CD4-positive, CD25-positive, alpha-beta regulatory T cell (primary cell): ENCODE measurements at regions not wholly inside any gene's neighbourhood (a gene's known extent, or its start where the extent isn't known, plus 50 kb on each side); places are given as distances from the start of the nearest gene placed in this dataset.

Source experiments
- ATAC-seq, 2 donors: fragments of 150-1000 bp; cut with Tn5 transposase; one replicate each; pipeline ENCODE4 v1.10.0; 2021; ENCODE audit warnings: low read depth in 2 of 2, moderate number of reproducible peaks in 2 of 2, moderate library complexity in 1 of 2
- DNase-seq, 3 donors: peaks; one replicate each; pipeline versions ENCODE4 v3.0.0 to v3.0.0-alpha.2; 2012 to 2022; ENCODE audit warnings: mixed read lengths in 1 of 3
- H3K27ac ChIP-seq: one replicate; pipeline ENCODE4 v1.7.0; 2013; ENCODE audit warnings: mild to moderate bottlenecking, low read length; ENCODE audit not compliant: insufficient read depth, poor library complexity, severe bottlenecking
- H3K27me3 ChIP-seq: one replicate; pipeline ENCODE4 v1.7.0; 2013; ENCODE audit warnings: low read length; ENCODE audit not compliant: control insufficient read depth, insufficient read depth
- H3K36me3 ChIP-seq: one replicate; pipeline ENCODE4 v1.7.0; 2013; ENCODE audit warnings: mild to moderate bottlenecking, low read length, moderate library complexity; ENCODE audit not compliant: control insufficient read depth, insufficient read depth
- H3K4me1 ChIP-seq: 2 replicates; pipeline ENCODE4 v1.7.0; 2013; ENCODE audit warnings: mild to moderate bottlenecking, low read length; ENCODE audit not compliant: insufficient read depth, control insufficient read depth, poor library complexity, severe bottlenecking
- H3K4me3 ChIP-seq: one replicate; pipeline ENCODE4 v1.7.0; 2013; ENCODE audit warnings: low read depth, mild to moderate bottlenecking, low read length, moderate library complexity
- H3K9me3 ChIP-seq, 2 experiments: 1 replicate in 1 of 2; 2 replicates in 1 of 2; pipeline ENCODE4 v1.7.0; 2013; ENCODE audit warnings: low read length in 2 of 2, mild to moderate bottlenecking in 1 of 2, moderate library complexity in 1 of 2; ENCODE audit not compliant: control insufficient read depth in 2 of 2
- H3K27ac Mint-ChIP-seq, 3 donors: one replicate each; pipeline ENCODE4 v1.8.0; 2020 to 2022; ENCODE audit warnings: mild to moderate bottlenecking in 3 of 3, mixed read lengths in 3 of 3, moderate library complexity in 2 of 3
- H3K27me3 Mint-ChIP-seq: one replicate; pipeline ENCODE4 v1.8.0; 2022; ENCODE audit warnings: mild to moderate bottlenecking, mixed read lengths
- H3K36me3 Mint-ChIP-seq: one replicate; pipeline ENCODE4 v1.8.0; 2020; ENCODE audit warnings: mixed read lengths
- H3K4me1 Mint-ChIP-seq, 4 donors: one replicate each; pipeline ENCODE4 v1.8.0; 2020 to 2022; ENCODE audit warnings: mixed read lengths in 4 of 4, mild to moderate bottlenecking in 1 of 4
- H3K4me3 Mint-ChIP-seq, 4 donors: one replicate each; pipeline ENCODE4 v1.8.0; 2020 to 2022; ENCODE audit warnings: mild to moderate bottlenecking in 4 of 4, mixed read lengths in 4 of 4, moderate library complexity in 3 of 4
- H3K9me3 Mint-ChIP-seq, 7 donors: one replicate each; pipeline ENCODE4 v1.8.0; 2020 to 2022; ENCODE audit warnings: mixed read lengths in 7 of 7, mild to moderate bottlenecking in 3 of 7, moderate library complexity in 2 of 7

- peaks cover 0 to 5% (median 0%) of the 10 kb centered on the region in 7 donors for H3K9me3 Mint-ChIP-seq
- H3K27me3 Mint-ChIP-seq = no peaks in the 10 kb centered on the region
- no peak overlapping the region for H3K4me3 Mint-ChIP-seq
- Histone ChIP-seq H3K9me3 (no peaks in the 10 kb centered on the region), H3K27me3 (no peaks in the 10 kb centered on the region), H3K4me3 (no peak overlapping the region), H3K27ac (no peak overlapping the region), H3K36me3 (no peaks in the 10 kb centered on the region), H3K4me1 (no peaks in the 10 kb centered on the region)
- H3K27ac Mint-ChIP-seq = no peak overlapping the region
- H3K4me1 Mint-ChIP-seq = no peaks in the 10 kb centered on the region
- H3K36me3 Mint-ChIP-seq = no peaks in the 10 kb centered on the region
- no peak for ATAC-seq
- DNase-seq = no peak
These were observed 340.0 kb upstream of the DPYD start for GRCh38 chr1:98260839-98261238.

GRCh38 chr1:98260412-98260811, 339.6 kb upstream of the DPYD start:
- ATAC-seq = no peak
- Mint-ChIP-seq H3K4me1 (no peaks in the 10 kb centered on the region), H3K27ac (no peak overlapping the region), H3K27me3 (no peaks in the 10 kb centered on the region), H3K4me3 (no peak overlapping the region), H3K9me3 (peaks cover 0 to 3% (median 0%) of the 10 kb centered on the region in 7 donors), H3K36me3 (no peaks in the 10 kb centered on the region)
- Histone ChIP-seq H3K27me3 (no peaks in the 10 kb centered on the region), H3K4me3 (no peak overlapping the region), H3K36me3 (no peaks in the 10 kb centered on the region), H3K9me3 (no peaks in the 10 kb centered on the region), H3K27ac (no peak overlapping the region), H3K4me1 (no peaks in the 10 kb centered on the region)
- DNase-seq = no peak

- ATAC-seq (no peak), DNase-seq (no peak)
- no peak overlapping the region for H3K4me3 Mint-ChIP-seq
- H3K4me1 Mint-ChIP-seq = no peaks in the 10 kb centered on the region
- H3K27me3 Mint-ChIP-seq = no peaks in the 10 kb centered on the region
- no peaks in the 10 kb centered on the region for H3K36me3 Mint-ChIP-seq
- H3K27ac Mint-ChIP-seq = no peak overlapping the region
- Histone ChIP-seq H3K4me1 (no peaks in the 10 kb centered on the region), H3K9me3 (no peaks in the 10 kb centered on the region), H3K4me3 (no peak overlapping the region), H3K36me3 (no peaks in the 10 kb centered on the region), H3K27ac (no peak overlapping the region), H3K27me3 (no peaks in the 10 kb centered on the region)
- peaks cover 0 to 2% (median 0%) of the 10 kb centered on the region in 7 donors for H3K9me3 Mint-ChIP-seq
These were observed 335.9 kb upstream of the DPYD start for GRCh38 chr1:98256700-98257099.

DNA sequence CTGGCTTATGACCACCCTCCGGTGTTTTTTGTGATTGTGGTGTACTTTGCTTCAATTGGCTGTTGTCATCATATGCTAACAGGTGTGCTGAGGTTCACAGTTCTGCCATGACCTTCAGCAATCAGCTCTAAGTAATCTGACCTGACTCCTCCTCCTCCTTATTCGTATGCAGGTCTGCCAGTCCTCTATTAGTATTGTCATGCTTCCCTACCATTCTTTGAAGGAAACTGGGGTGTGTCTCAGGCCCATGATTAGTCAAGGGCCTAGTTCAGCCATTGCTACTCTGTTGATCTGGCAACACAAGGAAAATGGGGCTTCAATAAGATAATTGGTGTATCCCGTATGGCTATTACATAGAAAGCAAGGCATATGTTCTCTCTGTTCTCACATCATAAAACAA, 332.3 kb upstream of the DPYD start:
- no peaks in the 10 kb centered on the region for H3K27me3 Mint-ChIP-seq

GRCh38 chr1:98251497-98251896, 330.7 kb upstream of the DPYD start:
- no peak for ATAC-seq
- Mint-ChIP-seq H3K27ac (no peak overlapping the region), H3K36me3 (no peaks in the 10 kb centered on the region)

More for the DNA sequence above, 332.3 kb upstream of the DPYD start:
- peaks cover 0 to 14% (median 3%) of the 10 kb centered on the region in 7 donors for H3K9me3 Mint-ChIP-seq
- H3K9me3 ChIP-seq = no peaks in the 10 kb centered on the region
- H3K4me3 Mint-ChIP-seq = no peak overlapping the region
- H3K27ac ChIP-seq = no peak overlapping the region
- H3K36me3 Mint-ChIP-seq = no peaks in the 10 kb centered on the region
- no peaks in the 10 kb centered on the region for H3K27me3 ChIP-seq
- DNase-seq = no peak
- H3K36me3 ChIP-seq = no peaks in the 10 kb centered on the region
- no peak overlapping the region for H3K27ac Mint-ChIP-seq
- no peaks in the 10 kb centered on the region for H3K4me1 ChIP-seq
- H3K4me3 ChIP-seq = no peak overlapping the region
- ATAC-seq = no peak
- no peaks in the 10 kb centered on the region for H3K4me1 Mint-ChIP-seq

DNA sequence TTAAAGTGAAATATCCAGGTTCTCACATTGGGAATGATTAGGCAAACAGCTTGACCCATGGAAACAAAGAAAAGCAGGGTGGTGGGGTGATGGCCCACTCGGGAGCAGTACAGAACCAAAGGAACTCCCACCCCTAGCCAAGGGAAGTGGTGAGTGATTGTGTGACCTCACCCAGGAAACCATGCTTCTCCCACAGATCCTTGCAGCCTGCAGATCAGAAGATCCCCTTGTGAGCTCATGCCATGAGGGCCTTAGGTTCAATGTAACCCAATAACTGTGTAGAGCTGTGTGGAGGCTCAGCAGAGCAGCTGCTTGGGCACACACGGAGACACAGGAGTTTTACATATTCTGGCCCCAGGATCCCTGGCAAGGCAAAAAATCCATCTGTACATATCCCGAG, 311.8 kb upstream of the DPYD start:
- no peaks in the 10 kb centered on the region for H3K27me3 ChIP-seq
- no peaks in the 10 kb centered on the region for H3K4me1 ChIP-seq
- H3K4me3 ChIP-seq = no peak overlapping the region
- H3K27ac Mint-ChIP-seq = no peak overlapping the region
- peaks cover 0 to 28% (median 10%) of the 10 kb centered on the region in 7 donors for H3K9me3 Mint-ChIP-seq
- H3K27me3 Mint-ChIP-seq = no peaks in the 10 kb centered on the region
- H3K36me3 ChIP-seq = no peaks in the 10 kb centered on the region
- DNase-seq (no peak), ATAC-seq (no peak)
- no peak overlapping the region for H3K27ac ChIP-seq
- no peak overlapping the region for H3K4me3 Mint-ChIP-seq
- no peaks in the 10 kb centered on the region for H3K4me1 Mint-ChIP-seq
- no peaks in the 10 kb centered on the region for H3K36me3 Mint-ChIP-seq
- H3K9me3 ChIP-seq = peaks cover 0 to 16% of the 10 kb centered on the region in 2 experiments

More at GRCh38 chr1:98251497-98251896, 330.7 kb upstream of the DPYD start:
- Mint-ChIP-seq H3K4me1 (no peaks in the 10 kb centered on the region), H3K4me3 (no peak overlapping the region), H3K9me3 (peaks cover 0 to 16% (median 3%) of the 10 kb centered on the region in 7 donors), H3K27me3 (no peaks in the 10 kb centered on the region)
- H3K4me1 ChIP-seq = no peaks in the 10 kb centered on the region
- no peak for DNase-seq
- H3K27ac ChIP-seq = no peak overlapping the region
- H3K27me3 ChIP-seq = no peaks in the 10 kb centered on the region
- H3K9me3 ChIP-seq = no peaks in the 10 kb centered on the region
- no peak overlapping the region for H3K4me3 ChIP-seq
- no peaks in the 10 kb centered on the region for H3K36me3 ChIP-seq

DNA sequence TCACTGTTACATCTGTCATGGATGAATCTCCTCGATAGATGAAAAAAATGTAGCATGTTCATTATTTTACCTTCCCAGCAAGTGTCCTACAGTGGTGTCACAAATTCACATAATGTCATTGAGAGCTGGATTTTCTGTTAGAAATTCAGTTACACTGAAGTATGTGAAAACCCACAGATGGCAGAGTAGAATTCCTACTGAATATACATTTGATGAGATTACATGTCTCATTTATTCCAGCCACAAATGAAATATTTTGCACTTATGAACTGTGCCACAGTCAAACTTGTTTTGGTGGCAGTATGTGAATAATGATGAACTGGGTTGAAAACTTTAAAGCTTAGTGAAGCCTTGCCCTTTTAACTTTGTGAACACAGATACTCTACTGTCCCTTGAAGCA, 301.9 kb upstream of the DPYD start:
- no peaks in the 10 kb centered on the region for H3K36me3 Mint-ChIP-seq
- no peaks in the 10 kb centered on the region for H3K27me3 Mint-ChIP-seq
- ATAC-seq = no peak
- Histone ChIP-seq H3K9me3 (no peaks in the 10 kb centered on the region), H3K27me3 (no peaks in the 10 kb centered on the region), H3K4me1 (no peaks in the 10 kb centered on the region), H3K27ac (no peak overlapping the region), H3K4me3 (no peak overlapping the region), H3K36me3 (no peaks in the 10 kb centered on the region)
- H3K4me1 Mint-ChIP-seq = no peaks in the 10 kb centered on the region
- H3K27ac Mint-ChIP-seq = no peak overlapping the region
- H3K4me3 Mint-ChIP-seq = no peak overlapping the region
- DNase-seq = no peak
- peaks cover 0 to 3% (median 0%) of the 10 kb centered on the region in 7 donors for H3K9me3 Mint-ChIP-seq

DNA sequence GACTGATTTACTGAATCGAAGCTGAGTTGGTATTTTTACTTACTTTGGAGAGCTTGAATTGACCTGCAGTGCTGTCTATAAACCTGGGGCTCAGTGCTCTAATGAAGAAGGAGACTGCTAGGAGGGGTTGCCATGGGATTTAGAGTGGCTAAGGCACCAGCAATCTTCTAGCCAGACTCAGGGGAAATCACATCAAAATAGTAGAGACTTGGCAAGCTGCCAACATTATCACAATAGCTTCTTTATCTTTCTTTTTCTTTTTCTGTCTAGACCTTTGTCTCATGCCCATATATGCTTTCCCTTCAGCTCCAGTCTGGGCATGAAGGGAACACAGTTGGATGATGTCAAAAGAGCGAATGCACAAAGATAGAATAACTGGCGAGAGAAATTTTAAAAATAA, 301.1 kb upstream of the DPYD start:
- Histone ChIP-seq H3K36me3 (no peaks in the 10 kb centered on the region), H3K27me3 (no peaks in the 10 kb centered on the region), H3K4me3 (no peak overlapping the region), H3K9me3 (no peaks in the 10 kb centered on the region), H3K4me1 (no peaks in the 10 kb centered on the region), H3K27ac (no peak overlapping the region)
- DNase-seq (no peak), ATAC-seq (no peak)
- Mint-ChIP-seq H3K9me3 (peaks cover 0 to 3% (median 0%) of the 10 kb centered on the region in 7 donors), H3K4me1 (no peaks in the 10 kb centered on the region), H3K4me3 (no peak overlapping the region), H3K27ac (no peak overlapping the region), H3K27me3 (no peaks in the 10 kb centered on the region), H3K36me3 (no peaks in the 10 kb centered on the region)
